ENCODE measurements at regions not wholly inside any gene's neighbourhood (a gene's known extent, or its start where the extent isn't known, plus 50 kb on each side); places are given as distances from the start of the nearest gene placed in this dataset.

DNA sequence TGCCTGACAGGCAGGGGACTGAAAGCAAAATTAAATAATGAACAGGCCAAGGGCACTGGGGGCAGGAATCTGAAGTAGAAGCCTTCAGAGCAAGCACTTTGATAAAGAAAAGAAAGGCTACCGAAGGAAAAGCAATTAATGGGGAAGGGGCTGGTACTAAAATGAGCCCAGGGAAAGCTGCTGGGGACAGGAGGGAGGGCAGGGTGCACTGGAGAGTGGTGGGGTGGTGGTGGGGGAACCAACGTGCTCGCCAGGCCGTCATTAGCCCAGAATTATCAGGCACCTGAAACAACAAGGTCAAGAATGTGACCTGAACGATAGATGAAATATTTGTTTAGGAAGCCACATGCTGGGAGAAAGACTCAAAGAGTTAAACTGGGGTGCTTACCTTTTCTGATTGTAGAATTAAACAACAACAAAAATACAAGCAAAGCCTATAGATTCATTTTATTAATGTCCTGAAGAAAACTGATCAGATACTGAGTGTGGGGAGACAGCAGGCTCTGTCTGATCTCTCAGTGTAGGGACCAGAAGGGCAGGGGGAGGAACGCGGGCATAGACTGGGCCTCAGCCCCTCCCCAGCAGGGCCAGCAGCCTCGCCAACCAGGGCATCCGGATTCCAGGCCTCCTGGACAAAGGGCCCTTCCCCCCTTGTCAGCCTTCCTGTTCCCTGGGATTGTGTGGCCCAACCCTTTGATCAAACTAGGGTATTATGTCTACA lies 239.7 kb upstream of the KLF3 start (continued):
- TF ChIP-seq, protein P1, sequence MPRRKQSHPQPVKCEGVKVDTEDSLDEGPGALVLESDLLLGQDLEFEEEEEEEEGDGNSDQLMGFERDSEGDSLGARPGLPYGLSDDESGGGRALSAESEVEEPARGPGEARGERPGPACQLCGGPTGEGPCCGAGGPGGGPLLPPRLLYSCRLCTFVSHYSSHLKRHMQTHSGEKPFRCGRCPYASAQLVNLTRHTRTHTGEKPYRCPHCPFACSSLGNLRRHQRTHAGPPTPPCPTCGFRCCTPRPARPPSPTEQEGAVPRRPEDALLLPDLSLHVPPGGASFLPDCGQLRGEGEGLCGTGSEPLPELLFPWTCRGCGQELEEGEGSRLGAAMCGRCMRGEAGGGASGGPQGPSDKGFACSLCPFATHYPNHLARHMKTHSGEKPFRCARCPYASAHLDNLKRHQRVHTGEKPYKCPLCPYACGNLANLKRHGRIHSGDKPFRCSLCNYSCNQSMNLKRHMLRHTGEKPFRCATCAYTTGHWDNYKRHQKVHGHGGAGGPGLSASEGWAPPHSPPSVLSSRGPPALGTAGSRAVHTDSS (CRISPR knock-in tag; conservative IDR thresholded peaks at IDR 0.05), result no peak
- TF ChIP-seq, protein P2, sequence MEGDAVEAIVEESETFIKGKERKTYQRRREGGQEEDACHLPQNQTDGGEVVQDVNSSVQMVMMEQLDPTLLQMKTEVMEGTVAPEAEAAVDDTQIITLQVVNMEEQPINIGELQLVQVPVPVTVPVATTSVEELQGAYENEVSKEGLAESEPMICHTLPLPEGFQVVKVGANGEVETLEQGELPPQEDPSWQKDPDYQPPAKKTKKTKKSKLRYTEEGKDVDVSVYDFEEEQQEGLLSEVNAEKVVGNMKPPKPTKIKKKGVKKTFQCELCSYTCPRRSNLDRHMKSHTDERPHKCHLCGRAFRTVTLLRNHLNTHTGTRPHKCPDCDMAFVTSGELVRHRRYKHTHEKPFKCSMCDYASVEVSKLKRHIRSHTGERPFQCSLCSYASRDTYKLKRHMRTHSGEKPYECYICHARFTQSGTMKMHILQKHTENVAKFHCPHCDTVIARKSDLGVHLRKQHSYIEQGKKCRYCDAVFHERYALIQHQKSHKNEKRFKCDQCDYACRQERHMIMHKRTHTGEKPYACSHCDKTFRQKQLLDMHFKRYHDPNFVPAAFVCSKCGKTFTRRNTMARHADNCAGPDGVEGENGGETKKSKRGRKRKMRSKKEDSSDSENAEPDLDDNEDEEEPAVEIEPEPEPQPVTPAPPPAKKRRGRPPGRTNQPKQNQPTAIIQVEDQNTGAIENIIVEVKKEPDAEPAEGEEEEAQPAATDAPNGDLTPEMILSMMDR (CRISPR knock-in tag; IDR thresholded peaks at IDR 0.05), result no peak
- TF ChIP-seq, protein P3, sequence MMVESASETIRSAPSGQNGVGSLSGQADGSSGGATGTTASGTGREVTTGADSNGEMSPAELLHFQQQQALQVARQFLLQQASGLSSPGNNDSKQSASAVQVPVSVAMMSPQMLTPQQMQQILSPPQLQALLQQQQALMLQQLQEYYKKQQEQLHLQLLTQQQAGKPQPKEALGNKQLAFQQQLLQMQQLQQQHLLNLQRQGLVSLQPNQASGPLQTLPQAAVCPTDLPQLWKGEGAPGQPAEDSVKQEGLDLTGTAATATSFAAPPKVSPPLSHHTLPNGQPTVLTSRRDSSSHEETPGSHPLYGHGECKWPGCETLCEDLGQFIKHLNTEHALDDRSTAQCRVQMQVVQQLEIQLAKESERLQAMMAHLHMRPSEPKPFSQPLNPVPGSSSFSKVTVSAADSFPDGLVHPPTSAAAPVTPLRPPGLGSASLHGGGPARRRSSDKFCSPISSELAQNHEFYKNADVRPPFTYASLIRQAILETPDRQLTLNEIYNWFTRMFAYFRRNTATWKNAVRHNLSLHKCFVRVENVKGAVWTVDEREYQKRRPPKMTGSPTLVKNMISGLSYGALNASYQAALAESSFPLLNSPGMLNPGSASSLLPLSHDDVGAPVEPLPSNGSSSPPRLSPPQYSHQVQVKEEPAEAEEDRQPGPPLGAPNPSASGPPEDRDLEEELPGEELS (CRISPR knock-in tag; IDR thresholded peaks at IDR 0.05), result peak; percentile 77
- peak; percentile 26; the same call in 1 of the 2 replicates for TF ChIP-seq BCL6 (CRISPR knock-in tag; IDR thresholded peaks at IDR 0.05)
- peak; percentile 47 for TF ChIP-seq SAP130 (CRISPR knock-in tag; IDR thresholded peaks at IDR 0.05; ENCODE audit: low read depth)
- no peak for TF ChIP-seq ZNF75D (CRISPR knock-in tag; IDR thresholded peaks at IDR 0.05; ENCODE audit: borderline replicate concordance)

DNA sequence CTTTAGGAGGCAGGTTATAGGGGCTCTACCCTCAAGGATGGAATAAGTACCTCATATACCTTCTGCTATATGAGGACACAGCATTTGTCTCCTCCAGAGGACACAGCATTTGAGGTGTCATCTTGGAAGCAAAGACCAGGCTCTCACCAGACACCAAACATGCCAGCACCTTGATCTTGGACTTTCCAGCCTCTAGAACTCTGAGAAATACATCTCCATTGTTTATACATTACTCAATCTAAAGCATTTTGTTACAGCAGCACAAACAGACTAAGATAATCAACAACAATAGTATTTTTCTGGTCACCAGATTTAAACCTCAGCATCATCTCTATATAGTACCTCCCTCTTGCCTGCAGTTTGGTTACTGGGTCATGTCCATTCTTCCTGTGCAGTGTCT lies 237.5 kb upstream of the KLF3 start:
- no peak overlapping the region for H3K27ac ChIP-seq (ENCODE audit: extremely low read length, insufficient read depth, low read length)
- BruUV-seq (replicated peaks), result no TSS peak
- no peak overlapping the region for H3K4me3 ChIP-seq (replicated peaks in 1 of 3; ENCODE audit: insufficient read depth in 1 of 3, low read depth in 2 of 3, low read length in 3 of 3)
- no peaks in the 10 kb centered on the region for H3K27me3 ChIP-seq (ENCODE audit: control insufficient read depth in 1 of 2, insufficient read depth in 2 of 2, low read length in 2 of 2)
- in situ Hi-C loops (cut with HindIII; ENCODE audit: extremely low pct_ligation_motif_present, low pct_unique_long_range_greater_than_20kb), result no loop called here
- no peaks in the 10 kb centered on the region for H4K20me1 ChIP-seq (ENCODE audit: insufficient read depth, low read length)
- H3K4me2 ChIP-seq (ENCODE audit: low read depth, low read length), result no peak overlapping the region
- H3K79me2 ChIP-seq (ENCODE audit: insufficient read depth, low read length), result no peaks in the 10 kb centered on the region
- H3K4me1 ChIP-seq (ENCODE audit: insufficient read depth, low read length), result peaks cover 49% of the 10 kb centered on the region
- ChIA-PET POLR2A (no interaction called here), CTCF (ENCODE audit: low intra/inter-chr PET ratio, low total read pairs) (no interaction called here)
- intact Hi-C loops (cut with micrococcal nuclease; ENCODE audit: unreplicated experiment), result loop anchor here (10.0 kb wide), 1 partner anchor 248 kb away; no protein-coding TSS in a partner anchor
- H2AFZ ChIP-seq (ENCODE audit: low read length), result no peak overlapping the region
- ATAC-seq, result no peak
- no peak for FAIRE-seq
- DNase-seq (ENCODE audit: low spot score), result no peak
- peaks cover 10% of the 10 kb centered on the region for H3K9me3 ChIP-seq (ENCODE audit: low read length)
- no peak overlapping the region for H3K9ac ChIP-seq (ENCODE audit: insufficient read depth, low read depth, low read length)
- no peaks in the 10 kb centered on the region for H3K36me3 ChIP-seq (replicated peaks in 1 of 2; ENCODE audit: control insufficient read depth in 1 of 2, insufficient read depth in 2 of 2, low read length in 2 of 2)
- TF ChIP-seq U2AF1 (optimal IDR thresholded peaks at IDR 0.05; ENCODE audit: low read depth, low read length), result no peak
- TF ChIP-seq ZNF12 (CRISPR knock-in tag; IDR thresholded peaks at IDR 0.05), result peak; percentile 91
- peak; percentile 98 for TF ChIP-seq ZNF564 (CRISPR knock-in tag; IDR thresholded peaks at IDR 0.05)
